A673 (cell line): ENCODE measurements at regions not wholly inside any gene's neighbourhood (a gene's known extent, or its start where the extent isn't known, plus 50 kb on each side); places are given as distances from the start of the nearest gene placed in this dataset.
A peak's percentile ranks its signal among the peaks of the same experiment; 100 is the strongest.

Experiments
- BruUV-seq: library from RNA; stranded (reverse); fragments of 400-500 nt; replicated peaks from 2 replicates; lab custom pipeline; 2021; lab: Mats Ljungman, UMichigan
- CTCF ChIA-PET: fragments of 300-600 bp; sonication (Branson Sonifier 250); formaldehyde crosslinking; loops from one replicate; lab custom pipeline; 2022; ENCODE audit warnings: antibody characterized with exemption; lab: Charles Lee
- POLR2A ChIA-PET: fragments of 300-600 bp; sonication (Branson Sonifier 250); formaldehyde crosslinking; loops from one replicate; lab custom pipeline; 2022; ENCODE audit warnings: antibody characterized with exemption; ENCODE audit not compliant: low non-redundant PET; lab: Charles Lee
- DNase-seq: peaks from one replicate; pipeline ENCODE4 v3.0.0-alpha.2; 2015; ENCODE audit warnings: low spot score
- H3K27ac ChIP-seq: fragments of 200-600 bp; sonication (generic); 2 replicates; pipeline ENCODE4 v1.5.1; 2016; ENCODE audit warnings: mixed run types, low read depth, mild to moderate bottlenecking, mixed read lengths, antibody characterized with exemption, low read length; ENCODE audit not compliant: poor library complexity, severe bottlenecking
- H3K27me3 ChIP-seq: fragments of 200-600 bp; sonication (generic); replicated peaks from 2 replicates; pipeline ENCODE4 v1.6.1; 2017; ENCODE audit warnings: mixed run types, low read depth, mild to moderate bottlenecking, mixed read lengths, antibody characterized with exemption, low read length; ENCODE audit not compliant: insufficient read depth, poor library complexity
- H3K36me3 ChIP-seq: fragments of 200-600 bp; sonication (generic); 2 replicates; pipeline ENCODE4 v1.6.1; 2016; ENCODE audit warnings: mixed run types, mild to moderate bottlenecking, mixed read lengths, antibody characterized with exemption, low read length; ENCODE audit not compliant: insufficient read depth, poor library complexity, severe bottlenecking
- H3K4me1 ChIP-seq: fragments of 200-600 bp; sonication (generic); 2 replicates; pipeline ENCODE4 v1.6.1; 2017; ENCODE audit warnings: mixed run types, mild to moderate bottlenecking, mixed read lengths, antibody characterized with exemption, low read length; ENCODE audit not compliant: insufficient read depth, poor library complexity, severe bottlenecking
- H3K4me3 ChIP-seq: fragments of 200-600 bp; sonication (generic); 2 replicates; pipeline ENCODE4 v1.5.1; 2016; ENCODE audit warnings: low read depth, mixed run types, mild to moderate bottlenecking, mixed read lengths, low read length; ENCODE audit not compliant: poor library complexity, severe bottlenecking
- H3K9me3 ChIP-seq: fragments of 200-600 bp; sonication (generic); 2 replicates; pipeline ENCODE4 v1.6.1; 2016; ENCODE audit warnings: mixed run types, low read depth, mild to moderate bottlenecking, mixed read lengths, antibody characterized with exemption, low read length; ENCODE audit not compliant: poor library complexity, severe bottlenecking
- CTCF ChIP-seq: fragments of 300-800, 200-600 bp; sonication (generic); conservative IDR thresholded peaks from 2 replicates; pipeline ENCODE4 v1.5.1; 2017; ENCODE audit warnings: low read depth, mild to moderate bottlenecking, antibody characterized with exemption, low read length, moderate library complexity, mixed read lengths
- EZH2 ChIP-seq: fragments of 200-600 bp; sonication (generic); IDR thresholded peaks from 2 replicates; pipeline ENCODE4 v1.6.1; 2017; ENCODE audit warnings: borderline replicate concordance, low read depth, mild to moderate bottlenecking, mixed read lengths, antibody characterized with exemption, low read length; ENCODE audit not compliant: poor library complexity, severe bottlenecking
- intact Hi-C: fragments of 100-400 bp; cut with micrococcal nuclease; formaldehyde crosslinking; loops from one replicate; pipeline ENCODE4 v1.10.0; 2022; ENCODE audit not compliant: unreplicated experiment

GRCh38 chr9:84419031-84419602 lies 78.6 kb upstream of the SLC28A3 start:
- H3K27ac ChIP-seq = no peak overlapping the region
- no peaks in the 10 kb centered on the region for H3K4me1 ChIP-seq
- H3K9me3 ChIP-seq = no peaks in the 10 kb centered on the region
- intact Hi-C loops = no loop called here
- H3K4me3 ChIP-seq = no peak overlapping the region
- no TSS peak for BruUV-seq
- H3K36me3 ChIP-seq = no peaks in the 10 kb centered on the region
- 0 out of 2 replicates have a peak, but pooled peaks have one; percentile 18 for TF ChIP-seq CTCF
- no peak for TF ChIP-seq EZH2
- H3K27me3 ChIP-seq = no peaks in the 10 kb centered on the region
- ChIA-PET CTCF (no interaction called here), POLR2A (no interaction called here)
- no peak for DNase-seq

- Histone ChIP-seq H3K4me3 (no peak overlapping the region), H3K36me3 (no peaks in the 10 kb centered on the region), H3K9me3 (no peaks in the 10 kb centered on the region), H3K4me1 (no peaks in the 10 kb centered on the region), H3K27me3 (no peaks in the 10 kb centered on the region), H3K27ac (no peak overlapping the region)
- intact Hi-C loops = no loop called here
- CTCF ChIA-PET = no interaction called here
- POLR2A ChIA-PET = no interaction called here
- DNase-seq = no peak
- TF ChIP-seq EZH2 = no peak
- TF ChIP-seq CTCF = no peak
- no TSS peak for BruUV-seq
Observed at GRCh38 chr9:84424931-84425330, 84.4 kb upstream of the SLC28A3 start.

- no peak for TF ChIP-seq CTCF
- no peak for TF ChIP-seq EZH2
- ChIA-PET CTCF (no interaction called here), POLR2A (no interaction called here)
- no TSS peak for BruUV-seq
- no peak overlapping the region for H3K27ac ChIP-seq
- no peaks in the 10 kb centered on the region for H3K27me3 ChIP-seq
- intact Hi-C loops = no loop called here
- H3K36me3 ChIP-seq = no peaks in the 10 kb centered on the region
- H3K4me3 ChIP-seq = no peak overlapping the region
- no peaks in the 10 kb centered on the region for H3K4me1 ChIP-seq
- H3K9me3 ChIP-seq = no peaks in the 10 kb centered on the region
- no peak for DNase-seq
Observed at GRCh38 chr9:84432746-84433145, 92.2 kb upstream of the SLC28A3 start.
